CD14-positive monocyte (primary cell): ENCODE measurements at regions not wholly inside any gene's neighbourhood (a gene's known extent, or its start where the extent isn't known, plus 50 kb on each side); places are given as distances from the start of the nearest gene placed in this dataset.
"Not testable (repeated sequence)": the region's sequence is repeated elsewhere in the genome, so short reads cannot be mapped to it uniquely, and the experiment has no call there.

Experiments used
- DNase-seq, 3 donors: peaks; one replicate each; pipeline ENCODE4 v3.0.0-alpha.2; 2011 to 2022
- H2AFZ ChIP-seq: 2 replicates; pipeline ENCODE4 v1.6.0; 2012; ENCODE audit warnings: mild to moderate bottlenecking, low read depth, low read length, inconsistent platforms; ENCODE audit not compliant: insufficient read depth, poor library complexity, severe bottlenecking
- H3K27ac ChIP-seq, 2 donors: 1 replicate in 1 of 2; 2 replicates in 1 of 2; pipeline ENCODE4 v1.5.1; 2012 to 2013; ENCODE audit warnings: low read length in 2 of 2, control low read depth in 1 of 2, inconsistent platforms in 1 of 2, low read depth in 1 of 2, mild to moderate bottlenecking in 1 of 2
- H3K27me3 ChIP-seq, 2 donors: one replicate each; pipeline versions ENCODE4 v1.6.0 to v1.6.1; 2011 to 2013; ENCODE audit warnings: low read length in 2 of 2; ENCODE audit not compliant: control insufficient read depth in 2 of 2, insufficient read depth in 2 of 2
- H3K36me3 ChIP-seq, 2 donors: replicated peaks in 1 of 2; 1 replicate in 1 of 2; 2 replicates in 1 of 2; pipeline versions ENCODE4 v1.5.1 to v1.6.1; 2012 to 2013; ENCODE audit warnings: low read length in 2 of 2, control low read depth in 1 of 2, inconsistent platforms in 1 of 2, mild to moderate bottlenecking in 1 of 2; ENCODE audit not compliant: insufficient read depth in 2 of 2, control insufficient read depth in 1 of 2
- H3K4me1 ChIP-seq, 2 donors: 1 replicate in 1 of 2; 2 replicates in 1 of 2; pipeline versions ENCODE4 v1.5.1 to v1.6.1; 2012 to 2013; ENCODE audit warnings: low read length in 2 of 2, control low read depth in 1 of 2, inconsistent platforms in 1 of 2, mild to moderate bottlenecking in 1 of 2, moderate library complexity in 1 of 2; ENCODE audit not compliant: insufficient read depth in 2 of 2, control insufficient read depth in 1 of 2
- H3K4me2 ChIP-seq: replicated peaks from 2 replicates; pipeline ENCODE3; 2012; ENCODE audit warnings: low read length, moderate library complexity, mild to moderate bottlenecking; ENCODE audit not compliant: poor library complexity, severe bottlenecking; ENCODE audit errors: extremely low read depth
- H3K4me3 ChIP-seq, 3 experiments: fragments of 200-600 bp in 1 of 3; sonication (generic) in 1 of 3; replicated peaks in 1 of 3; 1 replicate in 2 of 3; 2 replicates in 1 of 3; pipeline ENCODE4 v1.5.1; 2011 to 2013; ENCODE audit warnings: low read length in 3 of 3, mild to moderate bottlenecking in 3 of 3, control low read depth in 2 of 3, low read depth in 2 of 3, inconsistent platforms in 1 of 3, moderate library complexity in 1 of 3
- H3K79me2 ChIP-seq: 2 replicates; pipeline ENCODE4 v1.6.0; 2012; ENCODE audit warnings: mild to moderate bottlenecking, control low read depth, inconsistent platforms, low read length, moderate library complexity; ENCODE audit not compliant: insufficient read depth
- H3K9ac ChIP-seq: 2 replicates; pipeline ENCODE4 v1.6.0; 2017; ENCODE audit warnings: low read length, mild to moderate bottlenecking; ENCODE audit not compliant: insufficient read depth, poor library complexity, severe bottlenecking
- H3K9me3 ChIP-seq, 2 donors: replicated peaks in 1 of 2; 1 replicate in 1 of 2; 2 replicates in 1 of 2; pipeline versions ENCODE4 v1.5.1 to v1.6.1; 2012 to 2013; ENCODE audit warnings: low read length in 2 of 2, control low read depth in 1 of 2; ENCODE audit not compliant: control insufficient read depth in 1 of 2, insufficient read depth in 1 of 2
- H4K20me1 ChIP-seq: 2 replicates; pipeline ENCODE4 v1.6.0; 2012; ENCODE audit warnings: mild to moderate bottlenecking, low read length, control low read depth, moderate library complexity; ENCODE audit not compliant: insufficient read depth
- H3K27ac Mint-ChIP-seq, 7 donors: one replicate each; pipeline ENCODE4 v1.8.0; 2020; ENCODE audit warnings: mild to moderate bottlenecking in 7 of 7, mixed read lengths in 7 of 7, moderate library complexity in 6 of 7, inconsistent platforms in 2 of 7
- H3K27me3 Mint-ChIP-seq, 3 donors: one replicate each; pipeline ENCODE4 v1.8.0; 2021 to 2022; ENCODE audit warnings: low read depth in 3 of 3, mild to moderate bottlenecking in 3 of 3, mixed read lengths in 3 of 3, moderate library complexity in 3 of 3, inconsistent platforms in 1 of 3
- H3K36me3 Mint-ChIP-seq, 2 donors: one replicate each; pipeline ENCODE4 v1.8.0; 2020; ENCODE audit warnings: mixed read lengths in 2 of 2, inconsistent platforms in 1 of 2, mild to moderate bottlenecking in 1 of 2
- H3K4me1 Mint-ChIP-seq: one replicate; pipeline ENCODE4 v1.8.0; 2020; ENCODE audit warnings: mild to moderate bottlenecking, mixed read lengths
- H3K4me3 Mint-ChIP-seq, 2 donors: one replicate each; pipeline ENCODE4 v1.8.0; 2020; ENCODE audit warnings: mild to moderate bottlenecking in 2 of 2, mixed read lengths in 2 of 2, moderate library complexity in 1 of 2
- H3K9me3 Mint-ChIP-seq, 7 donors: one replicate each; pipeline ENCODE4 v1.8.0; 2020 to 2022; ENCODE audit warnings: mixed read lengths in 7 of 7, mild to moderate bottlenecking in 6 of 7, moderate library complexity in 6 of 7, inconsistent platforms in 2 of 7
- CTCF ChIP-seq: fragments of 200-600 bp; IDR thresholded peaks from one replicate; pipeline ENCODE4 v1.8.0; 2022; ENCODE audit warnings: antibody characterized with exemption, mild to moderate bottlenecking
- WGBS: methylation state at CpG from one replicate; pipeline ENCODE4 v1.1.5; 2013; ENCODE audit warnings: missing lambda C conversion rate; ENCODE audit not compliant: insufficient coverage; 5-methylcytosine and 5-hydroxymethylcytosine counted together
- intact Hi-C, 2 donors: fragments of 100-400 bp; cut with micrococcal nuclease; formaldehyde crosslinking; loops; one replicate each; pipeline versions ENCODE4 v1.15.0 to v1.15.1; 2023

GRCh38 chr12:17132336-17132735 is 526.4 kb upstream of the LMO3 start:
- Mint-ChIP-seq H3K4me3 (no peak overlapping the region), H3K27me3 (no peaks in the 10 kb centered on the region), H3K4me1 (no peaks in the 10 kb centered on the region), H3K36me3 (no peaks in the 10 kb centered on the region), H3K27ac (no peak overlapping the region), H3K9me3 (peaks cover 0 to 2% (median 0%) of the 10 kb centered on the region in 7 donors)
- no peak overlapping the region for H3K9ac ChIP-seq
- TF ChIP-seq CTCF, result no peak
- H3K4me1 ChIP-seq, result no peaks in the 10 kb centered on the region
- 100% methylated on average over 2 of the region's 4 CpGs for WGBS
- H3K27ac ChIP-seq, result no peak overlapping the region
- no peak overlapping the region for H2AFZ ChIP-seq
- H3K36me3 ChIP-seq, result no peaks in the 10 kb centered on the region
- no peak overlapping the region for H3K4me2 ChIP-seq
- H3K27me3 ChIP-seq, result no peaks in the 10 kb centered on the region
- no peak overlapping the region for H3K4me3 ChIP-seq
- no peaks in the 10 kb centered on the region for H3K79me2 ChIP-seq
- no peak for DNase-seq
- H3K9me3 ChIP-seq, result no peaks in the 10 kb centered on the region
- H4K20me1 ChIP-seq, result no peaks in the 10 kb centered on the region
- intact Hi-C loops, result no loop called here

- H3K79me2 ChIP-seq, intact Hi-C loops, H3K4me1 Mint-ChIP-seq, H3K4me3 ChIP-seq, H3K36me3 ChIP-seq, H3K36me3 Mint-ChIP-seq, H3K27me3 ChIP-seq, H3K4me3 Mint-ChIP-seq, H4K20me1 ChIP-seq, H3K9ac ChIP-seq, H3K27ac ChIP-seq, H3K4me2 ChIP-seq, H2AFZ ChIP-seq, H3K27me3 Mint-ChIP-seq, DNase-seq, H3K4me1 ChIP-seq, H3K27ac Mint-ChIP-seq: not testable (repeated sequence)
- peaks cover 11 to 13% of the 10 kb centered on the region in 2 donors for H3K9me3 ChIP-seq
- H3K9me3 Mint-ChIP-seq, result peaks cover 2 to 24% (median 14%) of the 10 kb centered on the region in 7 donors
- WGBS, result 82% methylated on average over 3 of the region's 3 CpGs
Observed at GRCh38 chr12:17116538-17116937, 510.6 kb upstream of the LMO3 start.
